HepG2 (cell line): ENCODE measurements at regions not wholly inside any gene's neighbourhood (a gene's known extent, or its start where the extent isn't known, plus 50 kb on each side); places are given as distances from the start of the nearest gene placed in this dataset.

Source experiments
- ATAC-seq: fragments of 200-7000 bp; cut with Tn5 transposase; 3 replicates; pipeline ENCODE4 v1.9.1; 2020; ENCODE audit warnings: mild to moderate bottlenecking, moderate library complexity
- BruUV-seq: library from RNA; stranded (reverse); fragments of 400-500 nt; replicated peaks from 2 replicates; lab custom pipeline; 2021; lab: Mats Ljungman, UMichigan
- CTCF ChIA-PET: fragments of 300-600 bp; formaldehyde crosslinking; extraction: SDS; loops from one replicate; lab custom pipeline; 2021; ENCODE audit warnings: low total read pairs, inconsistent platforms, low intra/inter-chr PET ratio; lab: Yijun Ruan, JAX
- POLR2A ChIA-PET: fragments of 350-600 bp; sonication (Branson Sonifier 250); formaldehyde crosslinking; loops from one replicate; lab custom pipeline; 2020; ENCODE audit warnings: antibody characterized with exemption, inconsistent platforms; lab: Yijun Ruan, JAX
- DNase-seq: peaks from one replicate; pipeline ENCODE4 v3.0.0-alpha.2; 2015; ENCODE audit warnings: low spot score
- FAIRE-seq: peaks from 3 replicates; lab custom pipeline; 2011; peaks lifted over from hg19 to GRCh38; lab: Jason Lieb, UNC
- H2AFZ ChIP-seq: one replicate; pipeline ENCODE4 v1.6.1; 2011; ENCODE audit warnings: low read length, inconsistent platforms
- H3K27ac ChIP-seq: fragments of 300-600 bp; 3 replicates; pipeline ENCODE4 v1.8.0; 2011; ENCODE audit warnings: mixed run types, mild to moderate bottlenecking, mixed read lengths, low read length, inconsistent platforms; ENCODE audit not compliant: insufficient read depth; ENCODE audit errors: extremely low read length
- H3K27me3 ChIP-seq, 2 experiments: fragments of 200-600 bp in 1 of 2; 2 replicates in 1 of 2; 3 replicates in 1 of 2; pipeline versions ENCODE4 v1.6.0 to v1.8.0; 2011; ENCODE audit warnings: low read length in 2 of 2, mild to moderate bottlenecking in 2 of 2, moderate library complexity in 2 of 2, inconsistent platforms in 1 of 2; ENCODE audit not compliant: insufficient read depth in 2 of 2, control insufficient read depth in 1 of 2
- H3K36me3 ChIP-seq, 2 experiments: fragments of 200-600 bp in 1 of 2; replicated peaks in 1 of 2; 2 replicates in 1 of 2; 3 replicates in 1 of 2; pipeline versions ENCODE4 v1.5.1 to v1.8.0; 2011; ENCODE audit warnings: low read length in 2 of 2, inconsistent platforms in 1 of 2; ENCODE audit not compliant: insufficient read depth in 2 of 2, control insufficient read depth in 1 of 2
- H3K4me1 ChIP-seq: 2 replicates; pipeline ENCODE4 v1.5.1; 2012; ENCODE audit warnings: low read length, inconsistent platforms; ENCODE audit not compliant: insufficient read depth
- H3K4me2 ChIP-seq: 2 replicates; pipeline ENCODE4 v1.6.0; 2011; ENCODE audit warnings: low read depth, low read length, inconsistent platforms
- H3K4me3 ChIP-seq, 3 experiments: fragments of 200-600 bp in 1 of 3; sonication (generic), shearing (Covaris generic) in 1 of 3; replicated peaks in 1 of 3; 2 replicates each; pipeline ENCODE4 v1.5.1; 2011 to 2016; ENCODE audit warnings: low read length in 3 of 3, inconsistent platforms in 2 of 3, low read depth in 2 of 3, mild to moderate bottlenecking in 2 of 3, control low read depth in 1 of 3, mixed read lengths in 1 of 3; ENCODE audit not compliant: insufficient read depth in 1 of 3
- H3K79me2 ChIP-seq: one replicate; pipeline ENCODE4 v1.6.1; 2011; ENCODE audit warnings: low read length, inconsistent platforms; ENCODE audit not compliant: insufficient read depth
- H3K9ac ChIP-seq: 2 replicates; pipeline ENCODE4 v1.6.0; 2011; ENCODE audit warnings: mild to moderate bottlenecking, low read depth, low read length, inconsistent platforms; ENCODE audit not compliant: insufficient read depth
- H3K9me3 ChIP-seq: 2 replicates; pipeline ENCODE4 v1.5.1; 2012; ENCODE audit warnings: mild to moderate bottlenecking, low read length
- H4K20me1 ChIP-seq: 2 replicates; pipeline ENCODE4 v1.6.0; 2011; ENCODE audit warnings: inconsistent platforms, mild to moderate bottlenecking, low read length, moderate library complexity; ENCODE audit not compliant: insufficient read depth
- ATF4 ChIP-seq, 2 experiments: fragments of 450-650 bp in 1 of 2; sonication (generic) in 1 of 2; formaldehyde crosslinking; IDR thresholded peaks; 2 replicates each; pipeline versions ENCODE4 v1.5.0 to v1.8.0; 2020 to 2022; ENCODE audit warnings: mild to moderate bottlenecking in 1 of 2, missing genetic modification reagents in 1 of 2
- FOXJ3 ChIP-seq: sonication (generic); formaldehyde crosslinking; IDR thresholded peaks from 2 replicates; pipeline ENCODE4 v1.4.0; 2020; ENCODE audit warnings: missing genetic modification reagents, mild to moderate bottlenecking, borderline replicate concordance
- GABPA ChIP-seq, 2 experiments: IDR thresholded peaks; 2 replicates each; pipeline ENCODE4 v1.6.1; 2011 to 2016; ENCODE audit warnings: low read depth in 2 of 2, low read length in 1 of 2, missing biosample characterization in 1 of 2, missing genetic modification characterization in 1 of 2
- NONO ChIP-seq, 2 experiments: fragments of 450-650 bp in 1 of 2; sonication (generic) in 1 of 2; formaldehyde crosslinking in 1 of 2; IDR thresholded peaks in 1 of 2; conservative IDR thresholded peaks in 1 of 2; 2 replicates each; pipeline versions ENCODE4 v1.6.1 to v1.8.0; 2017 to 2022; ENCODE audit warnings: mild to moderate bottlenecking in 1 of 2, missing genetic modification reagents in 1 of 2, moderate library complexity in 1 of 2
- PPARG ChIP-seq: conservative IDR thresholded peaks from 2 replicates; pipeline ENCODE4 v1.6.1; 2016; ENCODE audit warnings: missing biosample characterization, missing genetic modification reagents
- THAP7 ChIP-seq: sonication (generic); formaldehyde crosslinking; IDR thresholded peaks from 2 replicates; pipeline ENCODE4 v1.8.1; 2023; ENCODE audit warnings: mild to moderate bottlenecking, missing genetic modification reagents
- ZMYM3 ChIP-seq: sonication (generic); formaldehyde crosslinking; IDR thresholded peaks from 2 replicates; pipeline ENCODE4 v1.5.1; 2020; ENCODE audit warnings: mild to moderate bottlenecking, missing genetic modification reagents
- ZNF264 ChIP-seq: sonication (generic); formaldehyde crosslinking; IDR thresholded peaks from 2 replicates; pipeline ENCODE4 v1.4.0; 2020; ENCODE audit warnings: missing genetic modification reagents
- ZNF746 ChIP-seq: sonication (generic); formaldehyde crosslinking; IDR thresholded peaks from 2 replicates; pipeline ENCODE4 v1.8.0; 2022; ENCODE audit warnings: mild to moderate bottlenecking, missing genetic modification reagents
- WGBS: methylation state at CpG from one replicate; pipeline ENCODE4 v1.1.6; 2017; ENCODE audit warnings: low lambda C conversion rate; 5-methylcytosine and 5-hydroxymethylcytosine counted together
- in situ Hi-C: cut with HindIII; loops from 2 replicates; pipeline ENCODE4 v1.10.0; 2017; ENCODE audit warnings: low pct_unique_long_range_greater_than_20kb; ENCODE audit not compliant: extremely low pct_ligation_motif_present
- intact Hi-C: fragments of 100-400 bp; cut with micrococcal nuclease; formaldehyde crosslinking; loops from one replicate; pipeline ENCODE4 v1.10.0; 2022; ENCODE audit not compliant: unreplicated experiment

GRCh38 chr2:198706476-198707082 is 751.2 kb downstream of the SATB2 start:
- no peak overlapping the region for H2AFZ ChIP-seq
- WGBS, result 0% methylated on average over 1 of the region's 1 CpG
- no peaks in the 10 kb centered on the region for H4K20me1 ChIP-seq
- FAIRE-seq, result no peak
- no peak overlapping the region for H3K4me3 ChIP-seq
- no peaks in the 10 kb centered on the region for H3K4me1 ChIP-seq
- H3K9ac ChIP-seq, result no peak overlapping the region
- no peaks in the 10 kb centered on the region for H3K79me2 ChIP-seq
- TF ChIP-seq FOXJ3 (CRISPR knock-in tag) (no peak), ATF4 (CRISPR knock-in tag; IDR thresholded peaks at IDR 0.05) (no peak), NONO (IDR thresholded peaks at IDR 0.05) (no peak), NONO (CRISPR knock-in tag; conservative IDR thresholded peaks at IDR 0.05) (no peak), ZNF264 (CRISPR knock-in tag) (no peak), ZNF746 (CRISPR knock-in tag) (no peak), GABPA (IDR thresholded peaks at IDR 0.05; ENCODE audit: low read depth, low read length) (no peak), GABPA (CRISPR knock-in tag; IDR thresholded peaks at IDR 0.05; ENCODE audit: low read depth) (no peak), ZMYM3 (CRISPR knock-in tag) (no peak), THAP7 (no peak), PPARG (CRISPR knock-in tag) (no peak)
- intact Hi-C loops (no loop called here), in situ Hi-C loops (no loop called here)
- POLR2A ChIA-PET, result no interaction called here
- no peak overlapping the region for H3K4me2 ChIP-seq
- no peak for ATAC-seq
- CTCF ChIA-PET, result interaction anchor here (0.6 kb wide), 1 partner anchor 815 kb away, joined by 3 read pairs; no protein-coding TSS in a partner anchor
- no TSS peak for BruUV-seq
- no peaks in the 10 kb centered on the region for H3K36me3 ChIP-seq
- H3K9me3 ChIP-seq, result no peaks in the 10 kb centered on the region
- H3K27me3 ChIP-seq, result no peaks in the 10 kb centered on the region
- no peak for DNase-seq
- H3K27ac ChIP-seq, result no peak overlapping the region
